HCT116 (cell line): ENCODE measurements at regions not wholly inside any gene's neighbourhood (a gene's known extent, or its start where the extent isn't known, plus 50 kb on each side); places are given as distances from the start of the nearest gene placed in this dataset.

ENCODE experiments used
- ATAC-seq: fragments of 200-7000 bp; cut with Tn5 transposase; 2 replicates; pipeline ENCODE4 v1.9.1; 2020; ENCODE audit warnings: mild to moderate bottlenecking, moderate library complexity
- BruUV-seq: library from RNA; stranded (reverse); fragments of 400-500 nt; replicated peaks from 2 replicates; lab custom pipeline; 2021; lab: Mats Ljungman, UMichigan
- CTCF ChIA-PET: fragments of 300-600 bp; sonication (Branson Sonifier 250); formaldehyde crosslinking; loops from one replicate; lab custom pipeline; 2021; ENCODE audit warnings: antibody characterized with exemption; lab: Charles Lee
- POLR2A ChIA-PET: fragments of 300-600, 350-600 bp; sonication (Branson Sonifier 250); formaldehyde crosslinking; loops from one replicate; lab custom pipeline; 2021; ENCODE audit warnings: antibody characterized with exemption; lab: Charles Lee
- RAD21 ChIA-PET, 2 experiments: fragments of 300-600 bp; sonication (Branson Sonifier 250); formaldehyde crosslinking; loops; one replicate each; lab custom pipeline; 2023; ENCODE audit warnings: low total read pairs in 2 of 2; ENCODE audit not compliant: uncharacterized antibody in 2 of 2, unreplicated experiment in 2 of 2, low non-redundant PET in 1 of 2; lab: Charles Lee
- DNase-seq: peaks from one replicate; pipeline ENCODE4 v3.0.0-alpha.2; 2010; ENCODE audit warnings: low read depth, low spot score
- H2AFZ ChIP-seq: fragments of 200-600 bp; shearing (Covaris generic), sonication (generic); 2 replicates; pipeline ENCODE4 v1.6.1; 2017; ENCODE audit warnings: low read depth, mixed run types, mixed read lengths, antibody characterized with exemption, low read length; ENCODE audit not compliant: poor library complexity, severe bottlenecking
- H3K27ac ChIP-seq: 2 replicates; pipeline ENCODE4 v1.5.1; 2012; ENCODE audit warnings: low read depth, low read length
- H3K27me3 ChIP-seq: fragments of 200-600 bp; sonication (generic); 2 replicates; pipeline ENCODE4 v1.6.1; 2016; ENCODE audit warnings: mixed run types, low read length, mixed read lengths; ENCODE audit not compliant: insufficient read depth
- H3K36me3 ChIP-seq, 2 experiments: fragments of 200-500 bp in 1 of 2; fragments of 200-600 bp in 1 of 2; sonication (Bioruptor generic) in 1 of 2; sonication (generic) in 1 of 2; 2 replicates each; pipeline versions ENCODE4 v1.5.1 to v1.6.1; 2014 to 2016; ENCODE audit warnings: low read length in 2 of 2, inconsistent platforms in 1 of 2, mixed read lengths in 1 of 2, mixed run types in 1 of 2; ENCODE audit not compliant: insufficient read depth in 2 of 2, control insufficient read depth in 1 of 2
- H3K4me1 ChIP-seq, 2 experiments: fragments of 200-600 bp in 1 of 2; sonication (generic) in 1 of 2; 2 replicates each; pipeline versions ENCODE4 v1.5.1 to v1.6.1; 2012 to 2017; ENCODE audit warnings: low read length in 2 of 2, inconsistent platforms in 1 of 2, mild to moderate bottlenecking in 1 of 2, mixed read lengths in 1 of 2, mixed run types in 1 of 2, moderate library complexity in 1 of 2; ENCODE audit not compliant: insufficient read depth in 2 of 2, control insufficient read depth in 1 of 2
- H3K4me2 ChIP-seq: fragments of 200-600 bp; sonication (generic); 2 replicates; pipeline ENCODE4 v1.6.1; 2017; ENCODE audit warnings: mixed run types, low read length, mixed read lengths
- H3K4me3 ChIP-seq, 2 experiments: fragments of 200-600 bp in 1 of 2; sonication (generic) in 1 of 2; replicated peaks in 1 of 2; 2 replicates each; pipeline ENCODE4 v1.5.1; 2011 to 2016; ENCODE audit warnings: low read length in 2 of 2, control low read depth in 1 of 2, low read depth in 1 of 2, mild to moderate bottlenecking in 1 of 2, mixed read lengths in 1 of 2, mixed run types in 1 of 2
- H3K79me2 ChIP-seq: fragments of 200-600 bp; sonication (generic); 2 replicates; pipeline ENCODE4 v1.6.1; 2017; ENCODE audit warnings: mild to moderate bottlenecking, mixed run types, low read length, moderate library complexity, mixed read lengths; ENCODE audit not compliant: insufficient read depth
- H3K9ac ChIP-seq: fragments of 200-600 bp; sonication (generic); 2 replicates; pipeline ENCODE4 v1.6.1; 2016; ENCODE audit warnings: low read length, mixed read lengths
- H3K9me2 ChIP-seq: fragments of 200-600 bp; sonication (generic), shearing (Covaris generic); 2 replicates; pipeline ENCODE4 v1.6.1; 2017; ENCODE audit warnings: mixed run types, mild to moderate bottlenecking, moderate library complexity; ENCODE audit not compliant: insufficient read depth
- H3K9me3 ChIP-seq, 2 experiments: fragments of 200-500 bp in 1 of 2; fragments of 200-600 bp in 1 of 2; sonication (Bioruptor generic) in 1 of 2; sonication (generic) in 1 of 2; 2 replicates each; pipeline ENCODE4 v1.6.1; 2014 to 2017; ENCODE audit warnings: low read length in 2 of 2, mixed read lengths in 2 of 2, inconsistent platforms in 1 of 2, low read depth in 1 of 2, mild to moderate bottlenecking in 1 of 2, mixed run types in 1 of 2, moderate library complexity in 1 of 2; ENCODE audit not compliant: control insufficient read depth in 1 of 2, insufficient read depth in 1 of 2
- H4K20me1 ChIP-seq: fragments of 200-600 bp; sonication (generic), shearing (Covaris generic); 2 replicates; pipeline ENCODE4 v1.6.1; 2017; ENCODE audit warnings: mixed run types, mild to moderate bottlenecking, moderate library complexity; ENCODE audit not compliant: insufficient read depth
- CEBPB ChIP-seq: IDR thresholded peaks from 2 replicates; pipeline ENCODE4 v1.6.1; 2012; ENCODE audit warnings: low read depth
- CTCF ChIP-seq, 3 experiments: fragments of 200-600 bp in 1 of 3; sonication (generic) in 1 of 3; IDR thresholded peaks in 2 of 3; conservative IDR thresholded peaks in 1 of 3; 2 replicates each; pipeline ENCODE4 v1.5.1; 2012 to 2017; ENCODE audit warnings: low read depth in 2 of 3, low read length in 2 of 3, antibody characterized with exemption in 1 of 3, borderline replicate concordance in 1 of 3, control low read depth in 1 of 3, mild to moderate bottlenecking in 1 of 3, mixed read lengths in 1 of 3, mixed run types in 1 of 3, moderate library complexity in 1 of 3; ENCODE audit not compliant: insufficient read depth in 1 of 3
- EGR1 ChIP-seq: IDR thresholded peaks from 2 replicates; pipeline ENCODE4 v1.6.1; 2012; ENCODE audit warnings: low read depth
- FOSL1 ChIP-seq: IDR thresholded peaks from 2 replicates; pipeline ENCODE4 v1.6.1; 2012; ENCODE audit warnings: low read depth
- JUND ChIP-seq: IDR thresholded peaks from 2 replicates; pipeline ENCODE4 v1.6.1; 2012
- POLR2A ChIP-seq: IDR thresholded peaks from 2 replicates; pipeline ENCODE4 v1.7.0; 2011; ENCODE audit warnings: borderline replicate concordance; ENCODE audit not compliant: insufficient read depth, insufficient read length; ENCODE audit errors: extremely low read depth
- POLR2AphosphoS5 ChIP-seq: IDR thresholded peaks from 2 replicates; pipeline ENCODE4 v1.6.1; 2011; ENCODE audit warnings: mild to moderate bottlenecking, low read depth, low read length, moderate library complexity
- REST ChIP-seq: IDR thresholded peaks from 2 replicates; pipeline ENCODE4 v1.6.1; 2012; ENCODE audit warnings: low read depth
- SIN3A ChIP-seq: IDR thresholded peaks from 2 replicates; pipeline ENCODE4 v1.6.1; 2012; ENCODE audit warnings: low read depth
- TCF7L2 ChIP-seq: IDR thresholded peaks from 2 replicates; pipeline ENCODE4 v1.7.0; 2011; ENCODE audit warnings: borderline replicate concordance, inconsistent platforms; ENCODE audit not compliant: insufficient read depth, insufficient read length; ENCODE audit errors: extremely low read depth
- YY1 ChIP-seq: IDR thresholded peaks from 2 replicates; pipeline ENCODE4 v1.6.1; 2011; ENCODE audit warnings: low read length, low read depth, moderate library complexity, mild to moderate bottlenecking; ENCODE audit not compliant: insufficient replicate concordance; ENCODE audit errors: extremely low read depth
- ZBTB33 ChIP-seq: IDR thresholded peaks from 2 replicates; pipeline ENCODE4 v1.6.1; 2011; ENCODE audit warnings: mild to moderate bottlenecking, low read length, moderate library complexity; ENCODE audit not compliant: insufficient replicate concordance; ENCODE audit errors: extremely low read depth
- ZFX ChIP-seq: fragments of 450-650 bp; IDR thresholded peaks from 2 replicates; pipeline ENCODE4 v1.6.1; 2017
- intact Hi-C: fragments of 100-400 bp; cut with micrococcal nuclease; formaldehyde crosslinking; loops from 2 replicates; pipeline ENCODE4 v1.10.0; 2022
- TF ChIP-seq, protein P1 (sequence below): IDR thresholded peaks from 2 replicates; pipeline ENCODE4 v1.6.1; 2012

DNA sequence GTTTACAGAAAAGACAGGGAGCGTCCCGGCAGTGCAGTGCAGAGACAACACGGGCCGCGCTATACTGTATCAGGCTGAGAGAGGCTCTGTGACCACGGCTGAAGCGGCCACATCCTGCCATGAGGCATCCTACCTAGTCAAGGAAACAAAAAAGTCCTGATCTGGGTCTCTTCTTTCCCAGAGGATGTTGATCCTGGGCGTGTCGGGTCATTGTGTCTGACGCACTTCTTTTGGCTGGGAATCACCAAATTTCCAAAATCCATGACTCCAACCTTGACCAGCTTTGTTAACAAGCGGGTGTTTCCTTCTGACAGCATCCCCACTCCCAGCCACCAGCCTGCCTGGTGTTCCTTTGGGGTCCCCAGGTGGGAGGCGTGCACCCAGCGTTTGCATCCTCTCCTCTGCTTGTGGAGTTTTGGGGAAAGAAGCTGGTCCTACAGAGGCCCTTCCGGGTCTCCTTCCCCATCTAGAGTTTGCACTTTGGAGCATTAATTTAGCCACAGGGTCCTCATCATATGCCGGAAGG is 91.4 kb upstream of the RAI14 start:
- ChIA-PET CTCF (no interaction called here), RAD21 (no interaction called here), POLR2A (no interaction called here)
- TF ChIP-seq ZBTB33 (no peak), JUND (no peak), POLR2A (no peak), YY1 (no peak), POLR2AphosphoS5 (no peak), SIN3A (no peak), REST (no peak), CTCF (IDR thresholded peaks at IDR 0.05 in 2 of 3, conservative IDR thresholded peaks at IDR 0.05 in 1 of 3; ENCODE audit: borderline replicate concordance in 1 of 3, insufficient read depth in 1 of 3, low read depth in 2 of 3, low read length in 2 of 3) (no peak), EGR1 (no peak), CEBPB (no peak), FOSL1 (no peak), TCF7L2 (no peak), ZFX (no peak)
- TF ChIP-seq, protein P1, sequence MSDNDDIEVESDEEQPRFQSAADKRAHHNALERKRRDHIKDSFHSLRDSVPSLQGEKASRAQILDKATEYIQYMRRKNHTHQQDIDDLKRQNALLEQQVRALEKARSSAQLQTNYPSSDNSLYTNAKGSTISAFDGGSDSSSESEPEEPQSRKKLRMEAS = no peak
- Histone ChIP-seq H3K36me3 (no peaks in the 10 kb centered on the region), H3K9me3 (no peaks in the 10 kb centered on the region), H3K9me2 (no peaks in the 10 kb centered on the region), H3K4me1 (no peaks in the 10 kb centered on the region), H3K4me3 (no peak overlapping the region), H4K20me1 (no peaks in the 10 kb centered on the region), H3K27me3 (no peaks in the 10 kb centered on the region), H2AFZ (no peak overlapping the region), H3K27ac (no peak overlapping the region), H3K4me2 (no peak overlapping the region), H3K79me2 (no peaks in the 10 kb centered on the region), H3K9ac (no peak overlapping the region)
- no peak for ATAC-seq
- DNase-seq = no peak
- BruUV-seq = no TSS peak
- intact Hi-C loops = no loop called here
